GM21423 (cell line): ENCODE measurements at regions not wholly inside any gene's neighbourhood (a gene's known extent, or its start where the extent isn't known, plus 50 kb on each side); places are given as distances from the start of the nearest gene placed in this dataset.

Experiments
- ATAC-seq: cut with Tn5 transposase; IDR thresholded peaks from one replicate; pipeline ENCODE4 v1.9.1; 2021; ENCODE audit warnings: mild to moderate bottlenecking, moderate library complexity; ENCODE audit not compliant: unreplicated experiment

DNA sequence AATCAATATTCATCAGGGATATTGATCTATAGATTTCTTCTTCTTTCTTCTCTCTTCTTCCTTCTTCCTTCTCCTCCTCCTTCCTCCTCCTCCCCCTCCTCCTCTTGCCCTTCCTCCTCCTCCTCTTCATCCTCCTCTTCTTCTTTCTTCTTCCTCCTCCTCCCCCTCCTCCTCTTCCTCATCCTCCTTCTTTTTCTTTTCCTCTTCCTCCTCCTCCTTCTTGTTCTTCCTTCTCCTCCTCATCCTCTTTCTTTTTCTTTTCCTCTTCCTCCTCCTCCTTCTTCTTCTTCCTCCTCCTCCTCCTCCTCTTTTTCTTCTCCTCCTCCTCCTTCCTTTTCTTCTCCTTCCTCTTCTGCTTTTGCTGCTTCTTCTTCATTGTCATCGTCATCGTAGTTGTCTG lies 52.4 kb upstream of the SERINC1 start:
- ATAC-seq = no peak

DNA sequence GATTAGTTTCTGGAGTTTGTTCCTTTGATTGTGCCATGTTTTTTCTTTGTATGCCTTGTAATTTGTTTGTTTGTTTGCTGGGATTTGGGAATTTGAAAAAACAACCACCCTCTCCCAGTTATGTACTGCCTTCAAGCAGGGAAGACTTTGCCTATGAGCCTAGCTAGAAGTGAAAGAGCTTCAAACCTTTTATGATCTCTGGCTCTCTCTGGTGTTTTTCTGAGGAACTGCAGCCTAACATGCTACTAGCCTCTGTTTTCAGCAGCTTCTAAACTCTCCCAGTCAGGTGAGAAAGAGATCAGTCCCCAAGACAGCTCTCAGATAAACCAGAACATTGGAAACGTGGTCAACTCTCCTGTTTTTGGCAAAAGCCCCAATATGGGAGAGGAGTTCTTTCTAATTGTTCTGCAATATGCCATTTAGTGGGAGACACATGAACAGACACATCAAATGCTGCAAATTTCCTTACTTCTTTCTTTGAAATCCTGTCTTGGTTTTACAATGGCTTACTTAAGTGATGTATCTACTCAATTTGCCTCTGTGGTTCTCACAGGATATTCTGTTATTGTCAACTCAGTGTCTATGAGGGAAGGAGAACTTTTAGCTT lies 58.9 kb upstream of the SERINC1 start:
- peak; percentile 87 for ATAC-seq

DNA sequence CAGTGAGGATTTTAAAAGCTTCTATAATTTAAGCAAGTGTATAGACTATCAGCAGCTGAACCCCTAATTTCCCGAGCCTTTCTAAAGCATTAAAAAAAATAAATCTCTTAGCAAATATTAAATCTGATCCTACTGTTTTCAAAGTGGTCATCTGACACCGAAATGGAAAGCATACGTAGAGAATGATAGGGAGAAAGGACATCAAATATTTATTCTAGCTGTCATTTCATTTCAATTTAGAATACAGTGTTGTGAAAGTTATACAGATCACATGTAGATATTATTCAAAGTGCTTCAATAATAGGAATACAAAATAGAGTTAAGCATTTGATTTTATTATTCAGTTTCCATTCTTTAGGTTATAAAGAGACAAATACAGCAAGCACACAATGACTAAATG lies 61.9 kb upstream of the PKIB start:
- no peak for ATAC-seq

DNA sequence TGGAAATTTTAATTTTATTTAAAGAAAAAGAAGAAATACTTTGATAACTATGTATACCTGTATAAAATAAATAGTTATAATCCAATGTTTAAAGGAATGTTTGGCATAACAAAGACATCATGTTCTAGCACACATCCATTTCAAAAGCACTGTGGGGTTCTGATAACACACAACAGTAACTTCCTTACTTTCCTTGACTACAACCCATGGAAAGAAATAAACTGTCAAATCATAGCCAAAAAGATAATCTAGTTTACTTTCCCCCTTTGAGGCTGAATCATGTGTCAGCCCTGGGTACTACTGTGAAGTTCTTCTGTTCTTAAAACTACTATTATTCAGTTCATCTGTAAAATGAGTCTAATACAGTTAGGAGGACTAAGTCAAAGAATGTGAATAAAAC lies 61.4 kb upstream of the PKIB start:
- no peak for ATAC-seq

DNA sequence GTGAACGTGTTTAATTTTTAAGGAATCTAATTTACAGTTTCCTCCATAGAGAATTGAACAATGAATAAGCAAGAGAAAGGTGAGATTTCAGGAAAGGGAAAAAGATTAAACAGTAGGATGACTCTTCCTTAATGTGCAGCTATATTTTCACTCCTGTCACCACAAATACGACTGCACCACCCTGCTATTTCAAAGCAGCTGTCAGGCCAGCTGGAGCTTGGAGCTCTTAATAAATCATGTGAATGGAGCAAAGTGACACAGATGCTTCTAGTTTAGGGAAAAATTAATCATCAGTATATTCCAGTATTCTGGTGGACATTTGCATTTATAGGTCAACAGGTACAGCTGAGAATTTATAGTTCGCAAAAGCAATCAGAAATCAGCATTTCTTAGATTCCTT lies 56.5 kb upstream of the PKIB start:
- no peak for ATAC-seq

DNA sequence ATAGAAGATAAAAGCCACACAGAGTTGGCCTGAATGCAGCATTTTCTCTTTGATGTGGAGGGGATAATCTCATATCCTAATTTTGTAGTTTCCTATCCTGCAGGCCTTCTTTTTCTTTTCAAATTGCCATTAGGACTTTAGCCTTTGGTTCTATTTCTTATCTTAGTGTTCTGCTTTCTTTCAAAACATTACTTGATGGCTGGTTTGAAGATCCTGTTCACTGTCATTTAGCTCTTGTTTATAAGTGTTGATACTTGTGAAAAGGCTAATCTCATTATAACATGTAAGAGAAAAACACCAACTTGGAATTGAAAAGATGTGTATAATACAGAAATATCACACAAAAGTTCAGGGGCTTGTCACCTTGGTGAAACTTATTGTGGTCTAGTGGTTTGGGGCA lies 54.6 kb upstream of the PKIB start:
- ATAC-seq = no peak

DNA sequence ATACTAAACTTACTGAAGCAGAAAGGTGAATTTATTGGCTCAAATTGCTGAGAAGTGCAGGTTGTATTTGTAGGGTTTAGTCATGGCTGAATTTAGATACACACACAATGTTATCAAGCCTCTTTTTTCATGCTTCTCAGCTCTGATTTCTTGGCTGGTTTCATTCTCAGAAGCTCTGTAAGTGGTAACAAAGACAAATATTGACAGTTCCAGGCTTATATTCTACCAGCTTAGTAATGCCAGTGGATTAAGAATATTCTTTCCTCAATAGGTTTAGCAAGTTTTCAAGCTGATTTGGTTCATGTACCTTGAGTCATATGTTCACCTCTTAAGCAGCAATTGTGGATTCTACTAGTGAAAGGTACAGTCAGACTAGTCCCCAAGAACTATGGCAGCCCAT lies 52.1 kb upstream of the PKIB start:
- no peak for ATAC-seq
